ENCODE measurements at regions not wholly inside any gene's neighbourhood (a gene's known extent, or its start where the extent isn't known, plus 50 kb on each side); places are given as distances from the start of the nearest gene placed in this dataset.

GRCh38 chr18:7363338-7363737, 132.4 kb downstream of the LRRC30 start:
- no peaks in the 10 kb centered on the region for H3K36me3 ChIP-seq (ENCODE audit: control insufficient read depth, low read length)
- H3K4me1 ChIP-seq (ENCODE audit: control insufficient read depth, low read length): no peaks in the 10 kb centered on the region
- no peak overlapping the region for H3K4me3 ChIP-seq (ENCODE audit: low read length)
- no peaks in the 10 kb centered on the region for H3F3A ChIP-seq (ENCODE audit: control insufficient read depth, insufficient read depth)
- H3K9me2 ChIP-seq (replicated peaks; ENCODE audit: control insufficient read depth, low read length): no peaks in the 10 kb centered on the region
- no peak overlapping the region for H3K27ac ChIP-seq (ENCODE audit: low read depth, low read length)
- no peaks in the 10 kb centered on the region for H3K79me2 ChIP-seq (ENCODE audit: control insufficient read depth, low read length)
- no peak overlapping the region for H3K4me2 ChIP-seq (ENCODE audit: low read length)
- H4K20me1 ChIP-seq (ENCODE audit: control insufficient read depth, insufficient read depth, low read depth, low read length): no peaks in the 10 kb centered on the region
- no peaks in the 10 kb centered on the region for H3K27me3 ChIP-seq (ENCODE audit: control insufficient read depth, low read length)
- TF ChIP-seq CTCF (IDR thresholded peaks at IDR 0.05; ENCODE audit: low read depth, low read length, poor library complexity, severe bottlenecking) (no peak), EZH2phosphoT487 (IDR thresholded peaks at IDR 0.05; ENCODE audit: borderline replicate concordance, low read length) (no peak)
- H3K9me3 ChIP-seq (ENCODE audit: control insufficient read depth, insufficient read depth, low read length): peaks cover 8% of the 10 kb centered on the region; the same call in 1 of the 2 replicates

DNA sequence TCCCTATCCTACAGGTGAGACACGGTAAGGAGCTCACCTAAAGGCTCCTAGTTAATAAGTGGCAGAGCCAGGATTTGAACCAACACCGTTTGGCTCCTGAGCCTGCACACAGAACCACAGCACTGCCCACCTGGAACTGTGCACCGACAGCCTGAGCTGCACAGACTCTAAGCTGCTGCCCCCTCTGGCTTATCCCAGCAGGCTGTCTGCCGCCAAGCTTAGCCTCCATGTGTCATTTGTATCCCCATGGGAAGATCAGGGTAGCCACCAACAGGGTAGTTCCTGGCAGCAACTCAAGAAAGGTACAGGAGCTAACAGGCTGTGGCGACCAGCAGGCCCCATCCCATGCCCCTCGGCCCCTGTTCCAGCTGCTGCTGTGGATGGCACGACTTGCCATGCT, 135.7 kb downstream of the LRRC30 start:
- H3K27me3 ChIP-seq (ENCODE audit: control insufficient read depth, low read length): no peaks in the 10 kb centered on the region
- no peaks in the 10 kb centered on the region for H4K20me1 ChIP-seq (ENCODE audit: control insufficient read depth, insufficient read depth, low read depth, low read length)
- H3F3A ChIP-seq (ENCODE audit: control insufficient read depth, insufficient read depth): no peaks in the 10 kb centered on the region
- H3K4me3 ChIP-seq (ENCODE audit: low read length): no peak overlapping the region
- TF ChIP-seq EZH2phosphoT487 (IDR thresholded peaks at IDR 0.05; ENCODE audit: borderline replicate concordance, low read length) (no peak), CTCF (IDR thresholded peaks at IDR 0.05; ENCODE audit: low read depth, low read length, poor library complexity, severe bottlenecking) (no peak)
- H3K4me2 ChIP-seq (ENCODE audit: low read length): no peak overlapping the region
- peaks cover 3% of the 10 kb centered on the region; the same call in 1 of the 2 replicates for H3K9me3 ChIP-seq (ENCODE audit: control insufficient read depth, insufficient read depth, low read length)
- H3K27ac ChIP-seq (ENCODE audit: low read depth, low read length): no peak overlapping the region
- H3K9me2 ChIP-seq (replicated peaks; ENCODE audit: control insufficient read depth, low read length): no peaks in the 10 kb centered on the region
- no peaks in the 10 kb centered on the region for H3K4me1 ChIP-seq (ENCODE audit: control insufficient read depth, low read length)
- H3K79me2 ChIP-seq (ENCODE audit: control insufficient read depth, low read length): no peaks in the 10 kb centered on the region
- H3K36me3 ChIP-seq (ENCODE audit: control insufficient read depth, low read length): no peaks in the 10 kb centered on the region

- Histone ChIP-seq H3K9me2 (replicated peaks; ENCODE audit: control insufficient read depth, low read length) (no peaks in the 10 kb centered on the region), H3K27ac (ENCODE audit: low read depth, low read length) (no peak overlapping the region), H3K9me3 (ENCODE audit: control insufficient read depth, insufficient read depth, low read length) (peaks cover 3% of the 10 kb centered on the region; the same call in 1 of the 2 replicates), H3K79me2 (ENCODE audit: control insufficient read depth, low read length) (no peaks in the 10 kb centered on the region), H3K27me3 (ENCODE audit: control insufficient read depth, low read length) (no peaks in the 10 kb centered on the region), H3K4me1 (ENCODE audit: control insufficient read depth, low read length) (no peaks in the 10 kb centered on the region), H3K4me2 (ENCODE audit: low read length) (no peak overlapping the region), H3K36me3 (ENCODE audit: control insufficient read depth, low read length) (no peaks in the 10 kb centered on the region), H3K4me3 (ENCODE audit: low read length) (no peak overlapping the region), H4K20me1 (ENCODE audit: control insufficient read depth, insufficient read depth, low read depth, low read length) (no peaks in the 10 kb centered on the region), H3F3A (ENCODE audit: control insufficient read depth, insufficient read depth) (no peaks in the 10 kb centered on the region)
- TF ChIP-seq EZH2phosphoT487 (IDR thresholded peaks at IDR 0.05; ENCODE audit: borderline replicate concordance, low read length) (no peak), CTCF (IDR thresholded peaks at IDR 0.05; ENCODE audit: low read depth, low read length, poor library complexity, severe bottlenecking) (no peak)
Observed at GRCh38 chr18:7367336-7367735, 136.4 kb downstream of the LRRC30 start.
